T-helper 2 cell treated with Interferon-gamma antibody and Interleukin-4, amounts not matched to agents 5 μg/mL and 100 μg/mL, for 36 hours (primary cell): ENCODE measurements at regions not wholly inside any gene's neighbourhood (a gene's known extent, or its start where the extent isn't known, plus 50 kb on each side); places are given as distances from the start of the nearest gene placed in this dataset.

ENCODE experiments used
- DNase-seq: peaks from one replicate; pipeline ENCODE4 v3.0.0; 2021; ENCODE audit warnings: low spot score
- H3K27ac Mint-ChIP-seq: one replicate; pipeline ENCODE4 v1.8.0; 2021; ENCODE audit warnings: mild to moderate bottlenecking, mixed read lengths
- H3K27me3 Mint-ChIP-seq: one replicate; pipeline ENCODE4 v1.8.0; 2021; ENCODE audit warnings: low read depth, mixed read lengths
- H3K36me3 Mint-ChIP-seq: one replicate; pipeline ENCODE4 v1.8.0; 2021; ENCODE audit warnings: low read depth, mixed read lengths
- H3K4me1 Mint-ChIP-seq: one replicate; pipeline ENCODE4 v1.8.0; 2021; ENCODE audit warnings: low read depth, mixed read lengths
- H3K4me3 Mint-ChIP-seq: one replicate; pipeline ENCODE4 v1.8.0; 2022; ENCODE audit warnings: mild to moderate bottlenecking, moderate library complexity, mixed read lengths
- H3K9me3 Mint-ChIP-seq: one replicate; pipeline ENCODE4 v1.8.0; 2021; ENCODE audit warnings: mixed read lengths

- Mint-ChIP-seq H3K27me3 (no peaks in the 10 kb centered on the region), H3K27ac (no peak overlapping the region), H3K4me1 (no peaks in the 10 kb centered on the region), H3K9me3 (no peaks in the 10 kb centered on the region), H3K36me3 (no peaks in the 10 kb centered on the region), H3K4me3 (no peak overlapping the region)
- no peak for DNase-seq
These were observed 61.7 kb downstream of the KCNJ2 start for GRCh38 chr17:70230850-70231640.

GRCh38 chr17:70232466-70232865 lies 63.1 kb downstream of the KCNJ2 start:
- H3K27me3 Mint-ChIP-seq = no peaks in the 10 kb centered on the region
- DNase-seq = no peak
- H3K36me3 Mint-ChIP-seq = no peaks in the 10 kb centered on the region
- H3K4me3 Mint-ChIP-seq = no peak overlapping the region
- no peak overlapping the region for H3K27ac Mint-ChIP-seq
- H3K4me1 Mint-ChIP-seq = no peaks in the 10 kb centered on the region
- no peaks in the 10 kb centered on the region for H3K9me3 Mint-ChIP-seq

DNA sequence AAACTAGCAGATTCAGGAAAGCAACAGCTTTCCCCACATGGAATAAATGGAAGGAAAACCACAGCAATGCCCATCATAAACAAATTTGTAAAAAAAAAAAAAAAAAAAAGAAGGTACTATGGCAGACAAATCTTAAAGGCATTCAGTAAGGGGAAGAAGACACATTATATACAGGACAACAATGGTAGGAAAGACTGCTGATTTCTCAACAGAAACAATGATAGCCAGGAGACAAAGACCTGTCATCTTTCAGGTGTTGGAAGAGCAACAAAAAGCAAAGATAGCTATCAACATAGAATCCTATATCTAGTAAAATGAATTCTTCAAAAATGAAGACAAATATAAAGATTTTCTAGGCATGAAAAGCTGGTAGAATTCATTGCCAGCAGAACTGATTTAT lies 65.9 kb downstream of the KCNJ2 start:
- Mint-ChIP-seq H3K27me3 (no peaks in the 10 kb centered on the region), H3K36me3 (no peaks in the 10 kb centered on the region), H3K27ac (no peak overlapping the region), H3K9me3 (no peaks in the 10 kb centered on the region), H3K4me3 (no peak overlapping the region), H3K4me1 (no peaks in the 10 kb centered on the region)
- DNase-seq = no peak

- DNase-seq = no peak
- H3K9me3 Mint-ChIP-seq = no peaks in the 10 kb centered on the region
- no peaks in the 10 kb centered on the region for H3K36me3 Mint-ChIP-seq
- no peak overlapping the region for H3K4me3 Mint-ChIP-seq
- no peak overlapping the region for H3K27ac Mint-ChIP-seq
- no peaks in the 10 kb centered on the region for H3K27me3 Mint-ChIP-seq
- no peaks in the 10 kb centered on the region for H3K4me1 Mint-ChIP-seq
These were observed 68.9 kb downstream of the KCNJ2 start for GRCh38 chr17:70238228-70238627.

- Mint-ChIP-seq H3K27ac (no peak overlapping the region), H3K4me3 (no peak overlapping the region), H3K9me3 (no peaks in the 10 kb centered on the region), H3K27me3 (no peaks in the 10 kb centered on the region), H3K36me3 (no peaks in the 10 kb centered on the region), H3K4me1 (no peaks in the 10 kb centered on the region)
- DNase-seq = no peak
These were observed 69.3 kb downstream of the KCNJ2 start for GRCh38 chr17:70238646-70239045.

DNA sequence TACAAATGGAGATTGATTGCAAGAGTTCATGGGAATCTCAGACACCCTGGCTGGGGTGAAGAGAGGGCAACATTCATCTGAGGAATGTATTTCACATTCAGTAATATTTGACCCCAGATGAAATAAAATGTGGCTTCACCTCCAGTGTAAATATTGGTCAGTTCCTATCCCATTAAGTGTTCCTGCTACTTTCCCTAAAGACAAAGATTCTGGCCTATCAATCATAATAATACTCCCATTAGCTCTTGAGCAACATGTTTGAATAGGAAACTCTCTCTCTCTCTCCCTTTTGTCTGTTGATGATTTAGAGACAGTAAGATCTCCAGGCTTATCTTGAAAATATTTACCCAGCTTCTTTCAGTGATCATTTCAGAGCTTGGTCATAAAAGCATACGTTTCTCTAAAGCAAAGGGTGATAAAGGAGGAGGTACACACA lies 70.1 kb downstream of the KCNJ2 start:
- Mint-ChIP-seq H3K9me3 (no peaks in the 10 kb centered on the region), H3K36me3 (no peaks in the 10 kb centered on the region), H3K27me3 (no peaks in the 10 kb centered on the region), H3K4me3 (no peak overlapping the region), H3K4me1 (no peaks in the 10 kb centered on the region), H3K27ac (no peak overlapping the region)
- DNase-seq = no peak

GRCh38 chr17:70241071-70241470 lies 71.7 kb downstream of the KCNJ2 start:
- H3K27me3 Mint-ChIP-seq = no peaks in the 10 kb centered on the region
- no peaks in the 10 kb centered on the region for H3K36me3 Mint-ChIP-seq
- H3K27ac Mint-ChIP-seq = no peak overlapping the region
- H3K4me3 Mint-ChIP-seq = no peak overlapping the region
- no peaks in the 10 kb centered on the region for H3K4me1 Mint-ChIP-seq
- DNase-seq = no peak
- no peaks in the 10 kb centered on the region for H3K9me3 Mint-ChIP-seq

DNA sequence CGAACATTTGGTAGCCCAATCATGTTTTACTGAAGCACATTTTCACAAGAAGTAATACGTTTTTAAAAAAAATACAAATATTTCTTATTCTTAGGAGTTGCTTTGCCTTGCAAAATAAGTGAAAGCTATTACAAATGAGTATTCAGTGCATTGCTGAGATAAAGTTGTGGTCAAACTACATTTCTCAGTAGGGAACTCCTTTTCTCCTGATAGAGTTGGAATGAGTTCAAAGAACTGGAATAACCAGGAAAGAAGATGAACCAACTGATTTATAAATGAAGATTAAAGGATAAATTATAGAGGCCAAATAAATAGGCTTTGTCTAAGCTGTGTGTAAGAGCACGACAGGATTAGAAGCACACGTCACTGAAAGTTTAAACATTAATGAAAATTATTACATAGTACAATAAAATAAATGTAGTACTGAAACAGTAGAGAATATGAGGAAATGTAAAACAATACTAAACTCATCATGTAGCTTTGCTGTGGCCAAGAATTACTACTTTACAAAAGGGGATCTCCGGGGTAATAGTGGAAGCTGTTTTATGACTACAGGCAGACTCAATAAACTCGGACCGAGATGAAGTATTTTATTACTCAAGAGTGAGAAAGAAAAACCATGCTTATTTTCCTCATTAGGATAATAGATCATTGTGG lies 73.6 kb downstream of the KCNJ2 start:
- H3K4me1 Mint-ChIP-seq = no peaks in the 10 kb centered on the region
- H3K36me3 Mint-ChIP-seq = no peaks in the 10 kb centered on the region
- H3K4me3 Mint-ChIP-seq = no peak overlapping the region
- H3K27me3 Mint-ChIP-seq = no peaks in the 10 kb centered on the region
- DNase-seq = no peak
- no peaks in the 10 kb centered on the region for H3K9me3 Mint-ChIP-seq
- no peak overlapping the region for H3K27ac Mint-ChIP-seq

DNA sequence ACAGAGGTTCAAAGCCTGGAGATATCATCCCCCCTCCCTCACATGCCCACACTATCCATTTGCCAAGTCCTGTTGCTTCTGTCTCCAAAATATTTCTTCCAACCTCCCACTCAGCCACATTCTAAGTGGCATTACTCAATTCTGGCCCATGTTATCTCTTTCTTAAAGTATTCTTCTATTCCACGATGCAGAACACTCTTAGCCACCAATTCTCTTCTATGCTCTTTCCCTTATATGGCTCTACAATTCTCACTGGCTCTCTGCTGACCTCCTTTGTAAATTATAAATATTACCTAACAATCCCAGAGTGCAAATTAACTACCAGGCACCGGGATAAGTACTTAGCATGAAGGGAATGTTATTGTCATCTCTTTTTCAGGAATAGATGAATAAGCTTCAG lies 82.4 kb downstream of the KCNJ2 start:
- H3K4me1 Mint-ChIP-seq = no peaks in the 10 kb centered on the region
- H3K9me3 Mint-ChIP-seq = no peaks in the 10 kb centered on the region
- no peaks in the 10 kb centered on the region for H3K36me3 Mint-ChIP-seq
- H3K27ac Mint-ChIP-seq = no peak overlapping the region
- H3K4me3 Mint-ChIP-seq = no peak overlapping the region
- no peaks in the 10 kb centered on the region for H3K27me3 Mint-ChIP-seq
- DNase-seq = no peak

DNA sequence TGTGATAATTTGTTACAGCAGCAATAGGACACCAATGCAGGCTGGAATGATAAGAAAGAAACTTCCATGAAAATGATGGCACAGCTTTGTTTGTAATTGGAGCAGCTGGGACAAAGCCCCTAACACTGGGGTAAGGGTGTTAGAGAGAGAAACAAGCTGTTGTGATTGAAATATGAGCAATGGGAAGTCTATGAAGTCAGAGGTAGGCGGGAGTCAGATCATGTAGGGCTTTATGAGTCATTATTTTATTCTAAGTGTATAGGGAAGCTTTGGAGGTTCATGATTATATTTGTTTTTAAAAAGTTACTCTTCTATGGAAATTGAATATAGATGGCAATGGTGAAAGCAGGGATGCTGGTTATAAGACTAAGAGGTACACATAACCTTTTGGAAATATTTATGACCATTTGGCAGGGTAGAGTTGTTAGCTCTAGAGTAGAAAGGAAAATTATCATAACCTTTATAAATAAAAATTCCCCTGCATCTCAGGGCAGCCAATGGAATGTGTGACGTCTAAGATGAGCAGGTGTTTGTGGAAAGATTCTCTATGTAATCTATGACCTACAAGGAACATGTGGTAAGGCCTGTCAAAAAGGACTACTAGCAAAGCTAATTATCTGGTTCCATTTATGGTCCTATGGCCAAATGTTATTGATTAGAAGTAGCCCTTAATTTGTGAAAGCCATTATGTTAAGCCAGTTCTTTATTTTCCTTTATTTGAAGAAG lies 85.6 kb downstream of the KCNJ2 start:
- H3K36me3 Mint-ChIP-seq = no peaks in the 10 kb centered on the region
- H3K9me3 Mint-ChIP-seq = no peaks in the 10 kb centered on the region
- H3K4me1 Mint-ChIP-seq = no peaks in the 10 kb centered on the region
- H3K4me3 Mint-ChIP-seq = no peak overlapping the region
- no peak for DNase-seq
- H3K27me3 Mint-ChIP-seq = no peaks in the 10 kb centered on the region
- H3K27ac Mint-ChIP-seq = no peak overlapping the region

- Mint-ChIP-seq H3K27me3 (no peaks in the 10 kb centered on the region), H3K4me3 (no peak overlapping the region)
These were observed 87.4 kb downstream of the KCNJ2 start for GRCh38 chr17:70256751-70257150.

GRCh38 chr17:70258465-70258864 lies 89.1 kb downstream of the KCNJ2 start:
- H3K27me3 Mint-ChIP-seq = no peaks in the 10 kb centered on the region
- no peak for DNase-seq
- H3K9me3 Mint-ChIP-seq = no peaks in the 10 kb centered on the region
- no peaks in the 10 kb centered on the region for H3K4me1 Mint-ChIP-seq
- no peaks in the 10 kb centered on the region for H3K36me3 Mint-ChIP-seq
- no peak overlapping the region for H3K27ac Mint-ChIP-seq
- no peak overlapping the region for H3K4me3 Mint-ChIP-seq

More at GRCh38 chr17:70256751-70257150, 87.4 kb downstream of the KCNJ2 start:
- no peak overlapping the region for H3K27ac Mint-ChIP-seq
- DNase-seq = no peak
- no peaks in the 10 kb centered on the region for H3K9me3 Mint-ChIP-seq
- H3K36me3 Mint-ChIP-seq = no peaks in the 10 kb centered on the region
- no peaks in the 10 kb centered on the region for H3K4me1 Mint-ChIP-seq

DNA sequence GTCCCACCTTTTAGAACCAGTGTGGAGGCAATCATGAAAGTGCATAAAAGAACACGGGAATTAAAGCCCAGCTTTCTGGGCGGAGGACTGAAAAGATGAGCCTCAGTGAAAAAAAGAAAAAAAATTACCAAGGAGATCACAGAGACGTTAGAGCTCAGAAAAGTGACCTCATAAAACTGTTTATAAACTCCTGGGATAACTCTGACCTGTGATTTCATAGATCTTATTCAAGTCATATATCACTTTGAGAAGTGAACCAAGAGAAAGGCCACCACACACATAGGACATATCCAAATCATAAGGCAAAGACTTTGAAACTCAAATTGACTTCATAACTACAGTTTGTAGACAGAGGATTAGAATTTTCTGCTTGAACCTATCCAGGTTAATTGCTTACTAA lies 90.1 kb downstream of the KCNJ2 start:
- Mint-ChIP-seq H3K36me3 (no peaks in the 10 kb centered on the region), H3K27me3 (no peaks in the 10 kb centered on the region), H3K4me3 (no peak overlapping the region), H3K9me3 (no peaks in the 10 kb centered on the region), H3K4me1 (no peaks in the 10 kb centered on the region), H3K27ac (no peak overlapping the region)
- DNase-seq = no peak

DNA sequence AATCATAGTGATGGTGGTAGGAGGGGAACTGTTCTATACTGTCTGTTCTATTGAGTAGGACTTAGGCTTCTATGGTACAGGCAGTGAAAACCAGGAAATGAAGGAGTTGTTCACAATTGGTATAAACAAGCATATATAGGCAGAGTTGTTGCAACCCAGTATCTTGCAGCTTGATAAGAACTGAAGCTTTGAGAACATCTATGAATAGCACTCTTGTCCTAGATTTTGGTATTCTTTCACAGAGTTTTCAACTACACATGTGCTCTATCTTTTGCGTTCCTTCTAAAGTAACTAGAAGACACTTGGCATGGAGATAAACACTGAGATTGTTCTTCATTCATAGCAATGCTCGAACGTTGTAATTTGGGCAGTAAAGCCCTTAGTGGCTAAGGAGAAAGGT lies 91.8 kb downstream of the KCNJ2 start:
- Mint-ChIP-seq H3K9me3 (no peaks in the 10 kb centered on the region), H3K4me3 (no peak overlapping the region), H3K36me3 (no peaks in the 10 kb centered on the region), H3K27ac (no peak overlapping the region), H3K27me3 (no peaks in the 10 kb centered on the region), H3K4me1 (no peaks in the 10 kb centered on the region)
- DNase-seq = no peak
